IMR-90 (cell line): ENCODE measurements at regions not wholly inside any gene's neighbourhood (a gene's known extent, or its start where the extent isn't known, plus 50 kb on each side); places are given as distances from the start of the nearest gene placed in this dataset.

Experiments used
- ATAC-seq: fragments of 200-7000 bp; cut with Tn5 transposase; 2 replicates; pipeline ENCODE4 v1.9.1; 2020; ENCODE audit warnings: low read depth, mild to moderate bottlenecking, moderate library complexity
- BruUV-seq: library from RNA; stranded (reverse); fragments of 400-500 nt; replicated peaks from 2 replicates; lab custom pipeline; 2021; lab: Mats Ljungman, UMichigan
- CTCF ChIA-PET: fragments of 300-600 bp; formaldehyde crosslinking; extraction: SDS; loops from one replicate; lab custom pipeline; 2021; ENCODE audit warnings: antibody characterized with exemption; lab: Yijun Ruan, JAX
- POLR2A ChIA-PET: fragments of 300-600 bp; sonication (Branson Sonifier 250); formaldehyde crosslinking; loops from one replicate; lab custom pipeline; 2022; ENCODE audit warnings: antibody characterized with exemption; ENCODE audit not compliant: unreplicated experiment; lab: Charles Lee
- DNase-seq: peaks from one replicate; pipeline ENCODE4 v3.0.0; 2013
- H2AFZ ChIP-seq: replicated peaks from 2 replicates; pipeline ENCODE3; 2013; ENCODE audit warnings: low read length, mild to moderate bottlenecking; ENCODE audit not compliant: poor library complexity
- H2AK5ac ChIP-seq: 2 replicates; pipeline ENCODE4 v1.6.1; 2013; ENCODE audit warnings: low read depth, low read length, inconsistent platforms
- H2AK9ac ChIP-seq: replicated peaks from 2 replicates; pipeline ENCODE3; 2013; ENCODE audit warnings: mild to moderate bottlenecking, low read depth, low read length, moderate library complexity; ENCODE audit not compliant: poor library complexity
- H2BK120ac ChIP-seq: 2 replicates; pipeline ENCODE4 v1.6.1; 2013; ENCODE audit warnings: low read depth, low read length, inconsistent platforms
- H2BK15ac ChIP-seq: 3 replicates; pipeline ENCODE4 v1.6.1; 2013; ENCODE audit warnings: low read depth, low read length, inconsistent platforms
- H2BK20ac ChIP-seq: 2 replicates; pipeline ENCODE4 v1.6.1; 2013; ENCODE audit warnings: low read depth, mild to moderate bottlenecking, inconsistent platforms, low read length, moderate library complexity
- H2BK5ac ChIP-seq: 2 replicates; pipeline ENCODE4 v1.6.1; 2013; ENCODE audit warnings: mild to moderate bottlenecking, low read depth, low read length, inconsistent platforms; ENCODE audit not compliant: poor library complexity, severe bottlenecking
- H3K14ac ChIP-seq: replicated peaks from 2 replicates; pipeline ENCODE4 v1.6.1; 2013; ENCODE audit warnings: low read depth, low read length, inconsistent platforms
- H3K18ac ChIP-seq: 2 replicates; pipeline ENCODE4 v1.6.1; 2013; ENCODE audit warnings: low read depth, low read length, control low read depth
- H3K23ac ChIP-seq: 2 replicates; pipeline ENCODE4 v1.6.1; 2013; ENCODE audit warnings: low read depth, low read length, inconsistent platforms
- H3K27ac ChIP-seq: 2 replicates; pipeline ENCODE4 v1.5.1; 2013; ENCODE audit warnings: mild to moderate bottlenecking, control low read depth, low read length; ENCODE audit not compliant: insufficient read depth
- H3K27me3 ChIP-seq: 2 replicates; pipeline ENCODE4 v1.6.1; 2013; ENCODE audit warnings: low read length; ENCODE audit not compliant: control insufficient read depth, insufficient read depth
- H3K36me3 ChIP-seq: 2 replicates; pipeline ENCODE4 v1.6.1; 2013; ENCODE audit warnings: low read length, mixed read lengths; ENCODE audit not compliant: control insufficient read depth, insufficient read depth
- H3K4ac ChIP-seq: 2 replicates; pipeline ENCODE4 v1.6.1; 2013; ENCODE audit warnings: low read depth, low read length, inconsistent platforms
- H3K4me1 ChIP-seq: 2 replicates; pipeline ENCODE4 v1.6.1; 2013; ENCODE audit warnings: low read length, mixed read lengths; ENCODE audit not compliant: control insufficient read depth, insufficient read depth
- H3K4me2 ChIP-seq: 2 replicates; pipeline ENCODE4 v1.6.1; 2013; ENCODE audit warnings: low read depth, mild to moderate bottlenecking, control low read depth, low read length, moderate library complexity
- H3K4me3 ChIP-seq: 2 replicates; pipeline ENCODE4 v1.5.1; 2013; ENCODE audit warnings: low read depth, mild to moderate bottlenecking, control low read depth, low read length, moderate library complexity; ENCODE audit not compliant: insufficient read depth
- H3K56ac ChIP-seq: 2 replicates; pipeline ENCODE4 v1.6.1; 2013; ENCODE audit warnings: low read length, inconsistent platforms; ENCODE audit not compliant: insufficient read depth; ENCODE audit errors: extremely low read depth
- H3K79me1 ChIP-seq, 2 experiments: 2 replicates each; pipeline ENCODE4 v1.6.1; 2013; ENCODE audit warnings: low read length in 2 of 2, inconsistent platforms in 1 of 2, low read depth in 1 of 2
- H3K9ac ChIP-seq: 2 replicates; pipeline ENCODE4 v1.6.1; 2013; ENCODE audit warnings: low read depth, low read length, control low read depth
- H3K9me1 ChIP-seq: 2 replicates; pipeline ENCODE4 v1.6.1; 2013; ENCODE audit warnings: low read length, inconsistent platforms; ENCODE audit not compliant: insufficient read depth
- H3K9me3 ChIP-seq: 2 replicates; pipeline ENCODE4 v1.6.1; 2013; ENCODE audit warnings: low read length; ENCODE audit not compliant: control insufficient read depth, insufficient read depth
- H4K20me1 ChIP-seq: 2 replicates; pipeline ENCODE4 v1.6.1; 2013; ENCODE audit warnings: low read length, inconsistent platforms; ENCODE audit not compliant: insufficient read depth
- H4K5ac ChIP-seq: 2 replicates; pipeline ENCODE4 v1.6.1; 2013; ENCODE audit warnings: mild to moderate bottlenecking, low read depth, low read length, control low read depth
- H4K8ac ChIP-seq, 2 experiments: 2 replicates each; pipeline ENCODE4 v1.6.1; 2013; ENCODE audit warnings: low read depth in 2 of 2, low read length in 2 of 2, control low read depth in 1 of 2, inconsistent platforms in 1 of 2
- H4K91ac ChIP-seq: 2 replicates; pipeline ENCODE4 v1.6.1; 2013; ENCODE audit warnings: low read depth, low read length, inconsistent platforms; ENCODE audit not compliant: insufficient read depth
- BHLHE40 ChIP-seq: fragments of 150-350 bp; IDR thresholded peaks from 2 replicates; pipeline ENCODE4 v1.6.1; 2016; ENCODE audit warnings: mild to moderate bottlenecking, low read depth, low read length
- CEBPB ChIP-seq: IDR thresholded peaks from 2 replicates; pipeline ENCODE4 v1.6.1; 2012; ENCODE audit warnings: low read depth, low read length, improper control_type of control experiment
- CHD1 ChIP-seq: IDR thresholded peaks from 2 replicates; pipeline ENCODE4 v1.6.1; 2012; ENCODE audit warnings: low read depth, low read length, improper control_type of control experiment
- FOS ChIP-seq: fragments of 150-350 bp; IDR thresholded peaks from 2 replicates; pipeline ENCODE4 v1.6.1; 2016; ENCODE audit warnings: low read depth, low read length
- MAFK ChIP-seq: IDR thresholded peaks from 2 replicates; pipeline ENCODE4 v1.6.1; 2012; ENCODE audit warnings: low read depth, low read length, improper control_type of control experiment
- MAZ ChIP-seq: IDR thresholded peaks from 2 replicates; pipeline ENCODE4 v1.6.1; 2012; ENCODE audit warnings: low read depth, mild to moderate bottlenecking, low read length, improper control_type of control experiment, moderate library complexity, borderline replicate concordance
- MXI1 ChIP-seq: IDR thresholded peaks from 2 replicates; pipeline ENCODE4 v1.6.1; 2012; ENCODE audit warnings: low read depth, mild to moderate bottlenecking, low read length, moderate library complexity, borderline replicate concordance
- NFE2L2 ChIP-seq: fragments of 150-350 bp; IDR thresholded peaks from 2 replicates; pipeline ENCODE4 v1.6.1; 2016; ENCODE audit warnings: low read depth, mild to moderate bottlenecking, low read length
- POLR2A ChIP-seq: IDR thresholded peaks from 2 replicates; pipeline ENCODE4 v1.6.1; 2012; ENCODE audit warnings: mild to moderate bottlenecking, low read depth, low read length
- RAD21 ChIP-seq: IDR thresholded peaks from 2 replicates; pipeline ENCODE4 v1.6.1; 2012; ENCODE audit warnings: low read length, improper control_type of control experiment
- RCOR1 ChIP-seq: IDR thresholded peaks from 2 replicates; pipeline ENCODE4 v1.6.1; 2012; ENCODE audit warnings: mild to moderate bottlenecking, low read length, improper control_type of control experiment; ENCODE audit not compliant: insufficient replicate concordance
- RFX5 ChIP-seq: IDR thresholded peaks from 2 replicates; pipeline ENCODE4 v1.8.0; 2012; ENCODE audit warnings: low read depth, mild to moderate bottlenecking, low read length, moderate library complexity
- SMC3 ChIP-seq: fragments of 150-350 bp; IDR thresholded peaks from 2 replicates; pipeline ENCODE4 v1.6.1; 2016; ENCODE audit warnings: low read depth, mild to moderate bottlenecking, antibody characterized with exemption, low read length, moderate library complexity
- WGBS, 2 experiments: methylation state at CpG; one replicate each; pipeline versions ENCODE4 v1.1.5 to v1.1.7; 2013; ENCODE audit warnings: missing lambda C conversion rate in 2 of 2; ENCODE audit not compliant: insufficient read length in 1 of 2; ENCODE audit errors: extremely low coverage in 2 of 2; 5-methylcytosine and 5-hydroxymethylcytosine counted together
- dilution Hi-C: fragments of 300-500 bp; cut with HindIII; formaldehyde crosslinking; loops from one replicate; pipeline ENCODE4 v1.14.3; 2018; ENCODE audit warnings: low sequenced_read_pairs; ENCODE audit not compliant: unreplicated experiment
- in situ Hi-C: fragments of 300-500 bp; cut with MboI; formaldehyde crosslinking; loops from 3 replicates; pipeline ENCODE4 v1.14.3; 2019; ENCODE audit warnings: low sequenced_read_pairs, inconsistent platforms, mixed read lengths
- intact Hi-C: fragments of 100-400 bp; cut with micrococcal nuclease; formaldehyde crosslinking; loops from 2 replicates; pipeline ENCODE4 v1.10.0; 2022
- TF ChIP-seq, protein P1 (sequence below): fragments of 150-350 bp; IDR thresholded peaks from 2 replicates; pipeline ENCODE4 v1.6.1; 2017; ENCODE audit warnings: mild to moderate bottlenecking, antibody characterized with exemption, low read length, low read depth
- TF ChIP-seq, protein P2 (sequence below): conservative IDR thresholded peaks from 2 replicates; pipeline ENCODE4 v1.5.1; 2012; ENCODE audit warnings: mild to moderate bottlenecking, low read depth, low read length, improper control_type of control experiment
- TF ChIP-seq, protein P3 (sequence below): fragments of 150-350 bp; IDR thresholded peaks from 2 replicates; pipeline ENCODE4 v1.6.1; 2016; ENCODE audit warnings: low read depth, mild to moderate bottlenecking, low read length, moderate library complexity, borderline replicate concordance

DNA sequence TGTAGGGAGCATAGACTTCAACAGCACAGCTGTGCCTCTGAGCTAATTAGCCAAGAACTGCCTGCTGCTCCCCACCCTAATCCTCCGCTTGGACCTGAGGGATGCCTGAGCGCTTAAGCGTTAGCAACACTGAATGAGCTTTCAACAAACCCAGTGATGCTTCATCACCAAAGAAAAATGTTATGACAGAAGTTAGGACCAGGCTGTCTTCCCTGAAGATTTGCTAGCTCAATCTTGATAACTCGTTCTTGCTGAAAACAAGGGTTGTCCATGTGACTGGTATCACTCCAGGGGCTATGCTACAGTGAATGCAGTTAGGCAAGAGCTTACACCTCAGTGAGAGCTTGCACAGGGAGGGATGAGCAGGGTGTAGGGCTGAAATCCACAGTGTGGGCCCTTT, 190.7 kb upstream of the SIX2 start:
- no peaks in the 10 kb centered on the region for H3K9me1 ChIP-seq
- H4K5ac ChIP-seq = no peak overlapping the region
- DNase-seq = no peak
- no peak overlapping the region for H3K23ac ChIP-seq
- in situ Hi-C loops (no loop called here), dilution Hi-C loops (no loop called here), intact Hi-C loops (no loop called here)
- TF ChIP-seq, protein P1, sequence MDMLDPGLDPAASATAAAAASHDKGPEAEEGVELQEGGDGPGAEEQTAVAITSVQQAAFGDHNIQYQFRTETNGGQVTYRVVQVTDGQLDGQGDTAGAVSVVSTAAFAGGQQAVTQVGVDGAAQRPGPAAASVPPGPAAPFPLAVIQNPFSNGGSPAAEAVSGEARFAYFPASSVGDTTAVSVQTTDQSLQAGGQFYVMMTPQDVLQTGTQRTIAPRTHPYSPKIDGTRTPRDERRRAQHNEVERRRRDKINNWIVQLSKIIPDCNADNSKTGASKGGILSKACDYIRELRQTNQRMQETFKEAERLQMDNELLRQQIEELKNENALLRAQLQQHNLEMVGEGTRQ = no peak
- TF ChIP-seq SMC3 = no peak
- TF ChIP-seq FOS = no peak
- TF ChIP-seq MAZ = no peak
- TF ChIP-seq, protein P2, sequence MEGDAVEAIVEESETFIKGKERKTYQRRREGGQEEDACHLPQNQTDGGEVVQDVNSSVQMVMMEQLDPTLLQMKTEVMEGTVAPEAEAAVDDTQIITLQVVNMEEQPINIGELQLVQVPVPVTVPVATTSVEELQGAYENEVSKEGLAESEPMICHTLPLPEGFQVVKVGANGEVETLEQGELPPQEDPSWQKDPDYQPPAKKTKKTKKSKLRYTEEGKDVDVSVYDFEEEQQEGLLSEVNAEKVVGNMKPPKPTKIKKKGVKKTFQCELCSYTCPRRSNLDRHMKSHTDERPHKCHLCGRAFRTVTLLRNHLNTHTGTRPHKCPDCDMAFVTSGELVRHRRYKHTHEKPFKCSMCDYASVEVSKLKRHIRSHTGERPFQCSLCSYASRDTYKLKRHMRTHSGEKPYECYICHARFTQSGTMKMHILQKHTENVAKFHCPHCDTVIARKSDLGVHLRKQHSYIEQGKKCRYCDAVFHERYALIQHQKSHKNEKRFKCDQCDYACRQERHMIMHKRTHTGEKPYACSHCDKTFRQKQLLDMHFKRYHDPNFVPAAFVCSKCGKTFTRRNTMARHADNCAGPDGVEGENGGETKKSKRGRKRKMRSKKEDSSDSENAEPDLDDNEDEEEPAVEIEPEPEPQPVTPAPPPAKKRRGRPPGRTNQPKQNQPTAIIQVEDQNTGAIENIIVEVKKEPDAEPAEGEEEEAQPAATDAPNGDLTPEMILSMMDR = no peak
- TF ChIP-seq CEBPB = no peak
- no peak for TF ChIP-seq BHLHE40
- no peak for TF ChIP-seq CHD1
- TF ChIP-seq MAFK = no peak
- no peak for TF ChIP-seq MXI1
- no peak for TF ChIP-seq RAD21
- TF ChIP-seq RFX5 = no peak
- no peak for TF ChIP-seq NFE2L2
- TF ChIP-seq, protein P3, sequence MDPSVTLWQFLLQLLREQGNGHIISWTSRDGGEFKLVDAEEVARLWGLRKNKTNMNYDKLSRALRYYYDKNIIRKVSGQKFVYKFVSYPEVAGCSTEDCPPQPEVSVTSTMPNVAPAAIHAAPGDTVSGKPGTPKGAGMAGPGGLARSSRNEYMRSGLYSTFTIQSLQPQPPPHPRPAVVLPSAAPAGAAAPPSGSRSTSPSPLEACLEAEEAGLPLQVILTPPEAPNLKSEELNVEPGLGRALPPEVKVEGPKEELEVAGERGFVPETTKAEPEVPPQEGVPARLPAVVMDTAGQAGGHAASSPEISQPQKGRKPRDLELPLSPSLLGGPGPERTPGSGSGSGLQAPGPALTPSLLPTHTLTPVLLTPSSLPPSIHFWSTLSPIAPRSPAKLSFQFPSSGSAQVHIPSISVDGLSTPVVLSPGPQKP = no peak
- TF ChIP-seq RCOR1 = no peak
- no peak for TF ChIP-seq POLR2A
- H2BK20ac ChIP-seq = no peak overlapping the region
- H3K4ac ChIP-seq = no peak overlapping the region
- ATAC-seq = no peak; the same call in 1 of the 2 replicates
- H3K27ac ChIP-seq = no peak overlapping the region
- H2AK5ac ChIP-seq = no peak overlapping the region
- no peaks in the 10 kb centered on the region for H4K20me1 ChIP-seq
- no peak overlapping the region for H3K9ac ChIP-seq
- H3K18ac ChIP-seq = no peak overlapping the region
- H3K56ac ChIP-seq = no peak overlapping the region
- no peaks in the 10 kb centered on the region for H3K9me3 ChIP-seq
- no peaks in the 10 kb centered on the region for H3K36me3 ChIP-seq
- ChIA-PET CTCF (no interaction called here), POLR2A (no interaction called here)
- H4K8ac ChIP-seq = no peak overlapping the region
- H3K14ac ChIP-seq = no peak overlapping the region
- H2AFZ ChIP-seq = no peak overlapping the region
- H3K79me1 ChIP-seq = no peaks in the 10 kb centered on the region
- no peak overlapping the region for H2AK9ac ChIP-seq
- no peak overlapping the region for H2BK15ac ChIP-seq
- H3K4me1 ChIP-seq = no peaks in the 10 kb centered on the region
- no TSS peak for BruUV-seq
- H3K4me2 ChIP-seq = no peak overlapping the region
- peaks cover 11% of the 10 kb centered on the region for H3K27me3 ChIP-seq
- H3K4me3 ChIP-seq = no peak overlapping the region
- no peak overlapping the region for H2BK120ac ChIP-seq
- H2BK5ac ChIP-seq = no peak overlapping the region
- no CpG with 5 or more reads among the region's 4 CpGs for WGBS, 2 experiments
- no peak overlapping the region for H4K91ac ChIP-seq
